ENCODE measurements at regions not wholly inside any gene's neighbourhood (a gene's known extent, or its start where the extent isn't known, plus 50 kb on each side); places are given as distances from the start of the nearest gene placed in this dataset.

- H4K20me1 ChIP-seq (ENCODE audit: low read depth, low read length), result no peaks in the 10 kb centered on the region
- TF ChIP-seq CTCF (IDR thresholded peaks at IDR 0.05; ENCODE audit: insufficient read depth, low read length, poor library complexity, severe bottlenecking) (no peak), EZH2phosphoT487 (conservative IDR thresholded peaks at IDR 0.05; ENCODE audit: low read length) (no peak)
- H3K36me3 ChIP-seq (ENCODE audit: low read length), result no peaks in the 10 kb centered on the region
- no peaks in the 10 kb centered on the region for H3K79me2 ChIP-seq (ENCODE audit: insufficient read depth, low read length)
- no peak overlapping the region for H2AFZ ChIP-seq (ENCODE audit: low read depth, low read length, severe bottlenecking)
- no peaks in the 10 kb centered on the region for H3K9me3 ChIP-seq (ENCODE audit: insufficient read depth, low read length)
- no peak overlapping the region for H3K9ac ChIP-seq (ENCODE audit: low read length)
- no peak overlapping the region for H3K4me3 ChIP-seq (ENCODE audit: insufficient read depth, low read length, poor library complexity, severe bottlenecking)
- no peak overlapping the region for H3K27ac ChIP-seq (ENCODE audit: low read depth, low read length)
- no peaks in the 10 kb centered on the region for H3K9me2 ChIP-seq (replicated peaks; ENCODE audit: insufficient read depth, low read length)
- no peak overlapping the region for H3K4me2 ChIP-seq (ENCODE audit: low read depth, low read length, poor library complexity, severe bottlenecking)
- H3K27me3 ChIP-seq (ENCODE audit: low read length), result no peaks in the 10 kb centered on the region
- H3F3A ChIP-seq (ENCODE audit: insufficient read depth), result no peaks in the 10 kb centered on the region
Measured at GRCh38 chr22:48305726-48306235, 1521.9 kb downstream of the BRD1 start.

GRCh38 chr22:48303369-48303725, 1524.3 kb downstream of the BRD1 start:
- no peak overlapping the region for H3K9ac ChIP-seq (ENCODE audit: low read length)
- no peak overlapping the region for H3K4me3 ChIP-seq (ENCODE audit: insufficient read depth, low read length, poor library complexity, severe bottlenecking)
- no peak overlapping the region for H3K27ac ChIP-seq (ENCODE audit: low read depth, low read length)
- no peak for TF ChIP-seq CTCF (IDR thresholded peaks at IDR 0.05; ENCODE audit: insufficient read depth, low read length, poor library complexity, severe bottlenecking)
- TF ChIP-seq EZH2phosphoT487 (conservative IDR thresholded peaks at IDR 0.05; ENCODE audit: low read length), result no peak
- no peaks in the 10 kb centered on the region for H3K36me3 ChIP-seq (ENCODE audit: low read length)
- no peaks in the 10 kb centered on the region for H3K27me3 ChIP-seq (ENCODE audit: low read length)
- no peaks in the 10 kb centered on the region for H3F3A ChIP-seq (ENCODE audit: insufficient read depth)
- H3K9me3 ChIP-seq (ENCODE audit: insufficient read depth, low read length), result no peaks in the 10 kb centered on the region
- no peak overlapping the region for H3K4me2 ChIP-seq (ENCODE audit: low read depth, low read length, poor library complexity, severe bottlenecking)
- H4K20me1 ChIP-seq (ENCODE audit: low read depth, low read length), result no peaks in the 10 kb centered on the region
- H3K79me2 ChIP-seq (ENCODE audit: insufficient read depth, low read length), result no peaks in the 10 kb centered on the region
- H3K9me2 ChIP-seq (replicated peaks; ENCODE audit: insufficient read depth, low read length), result no peaks in the 10 kb centered on the region
- no peak overlapping the region for H2AFZ ChIP-seq (ENCODE audit: low read depth, low read length, severe bottlenecking)

DNA sequence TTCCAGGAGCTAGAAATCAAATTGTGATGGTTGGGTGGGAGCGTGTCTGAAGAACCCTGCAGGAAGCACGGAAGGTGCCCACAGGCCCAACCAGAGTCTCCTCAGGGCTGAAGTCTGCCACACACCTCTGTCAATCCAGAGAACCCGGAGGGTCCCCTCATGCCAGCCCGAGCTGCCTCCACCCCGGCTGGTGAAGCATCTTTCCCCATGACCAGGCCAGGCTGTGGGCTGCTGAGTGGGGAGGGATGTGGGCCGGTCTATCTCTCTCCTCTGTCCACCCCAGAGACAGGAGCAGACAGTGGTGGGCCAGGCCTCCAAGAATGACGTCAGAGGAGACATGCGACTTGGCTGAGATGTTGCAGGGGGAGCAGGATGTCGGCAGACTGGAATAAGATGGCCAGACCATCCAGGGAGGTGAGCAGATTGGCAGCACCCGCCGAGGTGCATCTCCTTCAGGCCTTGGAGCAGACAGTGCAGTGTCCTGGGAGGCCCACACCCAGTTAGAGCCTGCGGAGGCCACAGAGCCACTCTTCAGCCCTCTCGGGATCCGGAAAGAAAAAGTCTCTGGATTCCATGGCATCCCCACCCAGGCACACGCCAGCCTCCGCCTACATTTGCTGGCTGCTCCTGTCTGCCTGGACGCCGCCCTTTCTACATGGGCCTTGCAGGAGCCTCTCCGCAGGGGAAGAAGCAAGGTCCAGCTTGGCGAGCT, 1524.9 kb downstream of the BRD1 start:
- Histone ChIP-seq H3F3A (ENCODE audit: insufficient read depth) (no peaks in the 10 kb centered on the region), H4K20me1 (ENCODE audit: low read depth, low read length) (no peaks in the 10 kb centered on the region), H3K27me3 (ENCODE audit: low read length) (no peaks in the 10 kb centered on the region), H3K9me2 (replicated peaks; ENCODE audit: insufficient read depth, low read length) (no peaks in the 10 kb centered on the region), H3K9ac (ENCODE audit: low read length) (no peak overlapping the region), H3K36me3 (ENCODE audit: low read length) (no peaks in the 10 kb centered on the region), H3K4me2 (ENCODE audit: low read depth, low read length, poor library complexity, severe bottlenecking) (no peak overlapping the region), H3K9me3 (ENCODE audit: insufficient read depth, low read length) (no peaks in the 10 kb centered on the region), H3K4me3 (ENCODE audit: insufficient read depth, low read length, poor library complexity, severe bottlenecking) (no peak overlapping the region), H3K27ac (ENCODE audit: low read depth, low read length) (no peak overlapping the region), H2AFZ (ENCODE audit: low read depth, low read length, severe bottlenecking) (no peak overlapping the region), H3K79me2 (ENCODE audit: insufficient read depth, low read length) (no peaks in the 10 kb centered on the region)
- TF ChIP-seq EZH2phosphoT487 (conservative IDR thresholded peaks at IDR 0.05; ENCODE audit: low read length) (no peak), CTCF (IDR thresholded peaks at IDR 0.05; ENCODE audit: insufficient read depth, low read length, poor library complexity, severe bottlenecking) (no peak)
